ENCODE measurements at regions not wholly inside any gene's neighbourhood (a gene's known extent, or its start where the extent isn't known, plus 50 kb on each side); places are given as distances from the start of the nearest gene placed in this dataset.

- H3K4me1 ChIP-seq = no peaks in the 10 kb centered on the region
- TF ChIP-seq POLR2AphosphoS5 (IDR thresholded peaks at IDR 0.05; ENCODE audit: insufficient read depth in 1 of 2, low read depth in 1 of 2) = no peak
- no peak for TF ChIP-seq POLR2A (IDR thresholded peaks at IDR 0.05)
- no peak for TF ChIP-seq CTCF (IDR thresholded peaks at IDR 0.05)
- H3K4me3 ChIP-seq = no peak overlapping the region
- intact Hi-C loops (cut with DNase I) = no loop called here
- no peak overlapping the region for H3K27ac ChIP-seq
- H3K36me3 ChIP-seq = no peaks in the 10 kb centered on the region
- no peak for DNase-seq (ENCODE audit: extremely low spot score in 2 of 2)
- no peaks in the 10 kb centered on the region for H3K9me3 ChIP-seq
- no peaks in the 10 kb centered on the region for H3K27me3 ChIP-seq
Measured at GRCh38 chr13:97849305-97849704, 104.2 kb upstream of the IPO5 start.

- no peak for DNase-seq (ENCODE audit: extremely low spot score in 2 of 2)
- Histone ChIP-seq H3K4me1 (peaks cover 7% of the 10 kb centered on the region), H3K27ac (no peak overlapping the region), H3K36me3 (no peaks in the 10 kb centered on the region), H3K27me3 (no peaks in the 10 kb centered on the region), H3K4me3 (no peak overlapping the region), H3K9me3 (no peaks in the 10 kb centered on the region)
- intact Hi-C loops (cut with DNase I) = no loop called here
- TF ChIP-seq POLR2AphosphoS5 (IDR thresholded peaks at IDR 0.05; ENCODE audit: insufficient read depth in 1 of 2, low read depth in 1 of 2) (no peak), POLR2A (IDR thresholded peaks at IDR 0.05) (no peak), CTCF (IDR thresholded peaks at IDR 0.05) (no peak)
Measured at GRCh38 chr13:97851269-97851668, 102.2 kb upstream of the IPO5 start.

- no peaks in the 10 kb centered on the region for H3K27me3 ChIP-seq
- intact Hi-C loops (cut with DNase I) = no loop called here
Measured at GRCh38 chr13:97852181-97852874, 101.1 kb upstream of the IPO5 start.

GRCh38 chr13:97853550-97853949, 99.9 kb upstream of the IPO5 start:
- DNase-seq (ENCODE audit: extremely low spot score in 2 of 2) = no peak
- H3K9me3 ChIP-seq = no peaks in the 10 kb centered on the region
- peaks cover 7% of the 10 kb centered on the region for H3K4me1 ChIP-seq
- no peaks in the 10 kb centered on the region for H3K27me3 ChIP-seq
- H3K27ac ChIP-seq = no peak overlapping the region
- H3K36me3 ChIP-seq = no peaks in the 10 kb centered on the region
- intact Hi-C loops (cut with DNase I) = no loop called here
- TF ChIP-seq POLR2A (IDR thresholded peaks at IDR 0.05) = no peak
- TF ChIP-seq POLR2AphosphoS5 (IDR thresholded peaks at IDR 0.05; ENCODE audit: insufficient read depth in 1 of 2, low read depth in 1 of 2) = no peak
- no peak overlapping the region for H3K4me3 ChIP-seq

More at GRCh38 chr13:97852181-97852874, 101.1 kb upstream of the IPO5 start:
- H3K27ac ChIP-seq = no peak overlapping the region
- no peak for DNase-seq (ENCODE audit: extremely low spot score in 2 of 2)
- no peak overlapping the region for H3K4me3 ChIP-seq
- TF ChIP-seq POLR2AphosphoS5 (IDR thresholded peaks at IDR 0.05; ENCODE audit: insufficient read depth in 1 of 2, low read depth in 1 of 2) (no peak), POLR2A (IDR thresholded peaks at IDR 0.05) (no peak), CTCF (IDR thresholded peaks at IDR 0.05) (no peak)
- no peaks in the 10 kb centered on the region for H3K9me3 ChIP-seq
- H3K4me1 ChIP-seq = peaks cover 7% of the 10 kb centered on the region
- H3K36me3 ChIP-seq = no peaks in the 10 kb centered on the region

- Histone ChIP-seq H3K4me1 (peaks cover 7% of the 10 kb centered on the region), H3K36me3 (no peaks in the 10 kb centered on the region), H3K27me3 (no peaks in the 10 kb centered on the region), H3K27ac (peak overlapping the region; percentile 29), H3K9me3 (no peaks in the 10 kb centered on the region), H3K4me3 (no peak overlapping the region)
- no peak for DNase-seq (ENCODE audit: extremely low spot score in 2 of 2)
- intact Hi-C loops (cut with DNase I) = loop anchor here (5.0 kb wide), 1 partner anchor 122 kb away; no protein-coding TSS in a partner anchor
- no peak for TF ChIP-seq POLR2A (IDR thresholded peaks at IDR 0.05)
- TF ChIP-seq POLR2AphosphoS5 (IDR thresholded peaks at IDR 0.05; ENCODE audit: insufficient read depth in 1 of 2, low read depth in 1 of 2) = peak in 1 of 2 donors; percentile 55
- TF ChIP-seq CTCF (IDR thresholded peaks at IDR 0.05) = peak; percentile 43 to 61 (median 57)
Measured at GRCh38 chr13:97855570-97856303, 97.7 kb upstream of the IPO5 start.

All from vagina (tissue), 2 donors.